ENCODE measurements at regions not wholly inside any gene's neighbourhood (a gene's known extent, or its start where the extent isn't known, plus 50 kb on each side); places are given as distances from the start of the nearest gene placed in this dataset.

- TF ChIP-seq CTCF (conservative IDR thresholded peaks at IDR 0.05) (no peak), ZFX (IDR thresholded peaks at IDR 0.05) (no peak)
Observed at GRCh38 chr12:58557661-58558060, 362.6 kb downstream of the LRIG3 start.

All from C4-2B (cell line).